GM12878 (cell line): ENCODE measurements at regions not wholly inside any gene's neighbourhood (a gene's known extent, or its start where the extent isn't known, plus 50 kb on each side); places are given as distances from the start of the nearest gene placed in this dataset.

Source experiments
- ATF2 ChIP-seq: IDR thresholded peaks from 2 replicates; pipeline ENCODE4 v1.6.1; 2012; ENCODE audit warnings: low read length, inconsistent platforms
- BMI1 ChIP-seq: fragments of 450-650 bp; IDR thresholded peaks from 2 replicates; pipeline ENCODE4 v1.6.1; 2016; ENCODE audit warnings: mild to moderate bottlenecking, moderate library complexity, borderline replicate concordance
- CBFB ChIP-seq: IDR thresholded peaks from 2 replicates; pipeline ENCODE4 v1.6.1; 2016; ENCODE audit warnings: antibody characterized with exemption, low read depth
- CREB1 ChIP-seq: IDR thresholded peaks from 2 replicates; pipeline ENCODE4 v1.6.1; 2012; ENCODE audit warnings: low read depth, mild to moderate bottlenecking, inconsistent platforms
- CREM ChIP-seq: IDR thresholded peaks from 2 replicates; pipeline ENCODE4 v1.6.1; 2014; ENCODE audit warnings: antibody characterized with exemption, low read depth
- FOXK2 ChIP-seq: fragments of 450-650 bp; IDR thresholded peaks from 2 replicates; pipeline ENCODE4 v1.6.1; 2017; ENCODE audit warnings: mild to moderate bottlenecking, moderate library complexity
- IKZF2 ChIP-seq, 2 experiments: fragments of 450-650 bp; IDR thresholded peaks; 2 replicates each; pipeline ENCODE4 v1.6.1; 2017; ENCODE audit warnings: mild to moderate bottlenecking in 2 of 2, moderate library complexity in 2 of 2
- KAT2A ChIP-seq: conservative IDR thresholded peaks from 2 replicates; pipeline ENCODE4 v1.6.1; 2011; ENCODE audit warnings: low read depth, low read length; ENCODE audit not compliant: control insufficient read depth
- MEF2B ChIP-seq: fragments of 450-650 bp; IDR thresholded peaks from 2 replicates; pipeline ENCODE4 v1.6.1; 2018; ENCODE audit warnings: mild to moderate bottlenecking, moderate library complexity; ENCODE audit not compliant: partially characterized antibody, poor library complexity, severe bottlenecking
- NFIC ChIP-seq: IDR thresholded peaks from 2 replicates; pipeline ENCODE4 v1.6.1; 2012; ENCODE audit warnings: low read depth, mild to moderate bottlenecking, inconsistent platforms, low read length, moderate library complexity
- NKRF ChIP-seq: fragments of 450-650 bp; conservative IDR thresholded peaks from 2 replicates; pipeline ENCODE4 v1.6.1; 2017; ENCODE audit warnings: mild to moderate bottlenecking, moderate library complexity
- RAD21 ChIP-seq: IDR thresholded peaks from 2 replicates; pipeline ENCODE4 v1.6.1; 2011; ENCODE audit warnings: mild to moderate bottlenecking, low read depth, low read length, moderate library complexity; ENCODE audit not compliant: insufficient read depth
- RELB ChIP-seq: fragments of 450-650 bp; IDR thresholded peaks from 2 replicates; pipeline ENCODE4 v1.6.1; 2017; ENCODE audit warnings: low read depth, mild to moderate bottlenecking, moderate library complexity
- RFX5 ChIP-seq: IDR thresholded peaks from 2 replicates; pipeline ENCODE4 v1.6.1; 2011; ENCODE audit warnings: low read depth, low read length, improper control_type of control experiment
- RUNX3 ChIP-seq: IDR thresholded peaks from 2 replicates; pipeline ENCODE4 v1.6.1; 2012; ENCODE audit warnings: low read length, inconsistent platforms
- SIN3A ChIP-seq: IDR thresholded peaks from 2 replicates; pipeline ENCODE4 v1.6.1; 2012; ENCODE audit warnings: low read depth, low read length, improper control_type of control experiment
- SKIL ChIP-seq: fragments of 450-650 bp; IDR thresholded peaks from 2 replicates; pipeline ENCODE4 v1.6.1; 2017; ENCODE audit warnings: mild to moderate bottlenecking, low read depth, inconsistent platforms; ENCODE audit not compliant: poor library complexity, severe bottlenecking
- SMARCA5 ChIP-seq: fragments of 450-650 bp; IDR thresholded peaks from 2 replicates; pipeline ENCODE4 v1.6.1; 2017; ENCODE audit warnings: mild to moderate bottlenecking
- TCF12 ChIP-seq: IDR thresholded peaks from 2 replicates; pipeline ENCODE4 v1.6.1; 2011; ENCODE audit warnings: low read depth, mild to moderate bottlenecking, low read length
- TCF7 ChIP-seq: IDR thresholded peaks from 2 replicates; pipeline ENCODE4 v1.6.1; 2014; ENCODE audit warnings: antibody characterized with exemption, borderline replicate concordance
- ZNF622 ChIP-seq: fragments of 450-650 bp; IDR thresholded peaks from 2 replicates; pipeline ENCODE4 v1.6.1; 2017; ENCODE audit warnings: mild to moderate bottlenecking, inconsistent platforms

GRCh38 chr3:137300703-137301102 lies 342.9 kb downstream of the IL20RB start (continued):
- TF ChIP-seq ZNF622, result no peak
- TF ChIP-seq RAD21, result no peak
- TF ChIP-seq TCF7, result peak; percentile 100
- no peak for TF ChIP-seq BMI1
- TF ChIP-seq MEF2B, result peak; percentile 25
- TF ChIP-seq CREB1, result no peak
- no peak for TF ChIP-seq FOXK2
- no peak for TF ChIP-seq SIN3A
- no peak for TF ChIP-seq SKIL
- TF ChIP-seq KAT2A, result no peak
- no peak for TF ChIP-seq RFX5
- TF ChIP-seq TCF12, result 0 out of 2 replicates have a peak, but pooled peaks have one; percentile 31
- peak in 1 of 2 experiments; percentile 36; a peak in 1 of 4 replicates for TF ChIP-seq IKZF2 (IDR thresholded peaks at IDR 0.05)
- TF ChIP-seq ATF2, result peak; percentile 26; the same call in 1 of the 2 replicates
- no peak for TF ChIP-seq SMARCA5
- no peak for TF ChIP-seq NKRF
- TF ChIP-seq CBFB, result peak; percentile 91
- peak; percentile 20; the same call in 1 of the 2 replicates for TF ChIP-seq CREM
- no peak for TF ChIP-seq RELB
- peak; percentile 61; the same call in 1 of the 2 replicates for TF ChIP-seq NFIC
- peak; percentile 99 for TF ChIP-seq RUNX3
